ENCODE measurements at regions not wholly inside any gene's neighbourhood (a gene's known extent, or its start where the extent isn't known, plus 50 kb on each side); places are given as distances from the start of the nearest gene placed in this dataset.

DNA sequence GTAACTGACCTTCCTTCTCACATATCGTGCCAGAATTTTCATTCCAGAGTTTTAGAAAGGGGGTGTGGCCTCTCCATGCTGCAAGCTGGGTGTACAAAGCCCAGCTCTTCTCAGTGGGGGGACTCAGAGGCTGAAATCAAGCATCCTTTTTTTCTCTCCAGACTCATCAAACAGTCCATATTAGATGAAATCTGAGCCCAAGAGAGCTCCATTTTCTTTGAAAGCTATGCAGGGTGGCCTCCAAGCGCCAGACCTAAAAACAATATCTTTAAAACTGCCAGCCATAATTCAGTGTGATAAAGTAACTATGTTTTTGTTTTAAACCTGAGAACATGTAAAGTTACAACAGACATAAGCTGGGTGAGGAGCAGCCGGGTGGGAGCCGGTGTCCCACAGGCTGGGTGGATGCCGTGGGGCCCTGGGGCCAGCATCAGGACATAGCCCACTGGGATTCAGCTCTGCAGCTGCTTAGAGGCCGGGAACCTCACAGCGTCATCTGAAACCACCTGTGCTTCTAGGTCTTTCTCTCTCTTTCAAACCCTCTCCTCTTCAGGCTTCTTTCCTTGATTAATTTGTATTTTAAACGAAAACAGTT is 249.2 kb downstream of the ZNF536 start:
- no peak for DNase-seq

DNA sequence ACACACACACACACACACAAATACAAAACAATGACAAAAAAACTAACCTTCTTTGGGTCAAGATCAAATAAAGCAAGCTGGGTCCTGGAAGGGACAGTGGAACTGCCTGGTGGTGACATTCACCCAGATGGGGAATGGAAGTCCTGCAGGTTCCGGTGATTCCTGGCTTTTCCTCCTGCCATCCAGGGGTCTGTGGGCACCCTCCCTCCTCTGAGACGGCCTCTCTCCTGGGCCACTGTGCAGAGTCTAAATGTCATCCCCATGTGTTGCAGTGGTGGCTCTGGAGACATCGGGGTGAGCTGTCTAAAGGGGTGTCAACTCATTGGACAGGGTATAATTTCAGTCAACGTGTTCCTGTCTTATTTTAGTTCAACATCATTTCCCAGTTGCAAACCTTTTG is 248.2 kb downstream of the ZNF536 start:
- DNase-seq, result no peak

DNA sequence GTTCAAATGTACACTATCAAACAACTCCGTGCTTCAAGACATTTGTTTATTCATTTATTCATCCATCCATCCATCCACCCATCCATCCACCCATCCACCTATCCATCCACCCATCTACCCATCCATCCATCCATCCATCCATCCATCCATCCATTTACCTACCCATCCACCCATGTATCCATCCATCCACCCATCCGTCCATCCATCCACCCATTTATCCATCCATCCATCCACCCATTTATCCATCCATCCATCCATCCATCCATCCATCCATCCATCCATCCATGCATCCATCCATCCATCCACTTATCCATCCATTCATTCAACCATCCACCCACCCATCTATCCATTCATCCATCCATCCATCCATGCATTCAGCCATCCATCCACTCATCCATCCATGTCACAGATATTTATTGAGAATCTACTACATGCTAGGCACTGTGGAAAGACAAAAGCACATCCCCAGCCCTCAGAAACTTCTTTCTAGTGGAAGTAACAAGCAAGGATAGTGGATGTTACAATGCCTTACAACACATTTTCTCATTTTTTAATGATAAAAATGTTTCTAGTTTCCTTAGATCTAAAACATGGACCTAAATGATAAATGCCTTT is 237.6 kb downstream of the ZNF536 start:
- DNase-seq, result no peak

DNA sequence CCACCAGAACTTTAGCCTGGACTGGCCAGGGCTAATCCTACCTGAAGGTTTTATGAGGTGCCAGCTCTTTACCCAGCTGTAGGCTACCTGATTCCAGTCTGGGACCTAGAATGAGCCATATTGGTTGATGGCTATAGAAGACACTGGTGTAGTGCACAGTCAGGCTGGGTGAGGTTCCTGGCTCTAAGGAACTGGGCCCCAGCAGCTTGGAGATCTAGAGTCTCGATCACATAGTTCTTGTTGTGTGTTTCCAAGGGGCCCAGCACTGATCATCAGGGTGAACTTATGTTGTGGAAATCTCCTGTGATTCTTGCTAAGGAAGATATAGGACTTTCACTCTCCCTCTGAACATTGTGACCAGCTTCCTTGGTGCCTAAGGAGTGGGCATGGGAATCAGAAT is 236.3 kb downstream of the ZNF536 start:
- DNase-seq, result no peak
